Fibroblast of pulmonary artery (primary cell): ENCODE measurements at regions not wholly inside any gene's neighbourhood (a gene's known extent, or its start where the extent isn't known, plus 50 kb on each side); places are given as distances from the start of the nearest gene placed in this dataset.
"Not testable (repeated sequence)": the region's sequence is repeated elsewhere in the genome, so short reads cannot be mapped to it uniquely, and the experiment has no call there.

Experiments used
- DNase-seq: peaks from one replicate; pipeline ENCODE4 v3.0.0-alpha.2; 2010; ENCODE audit warnings: low read depth
- H3K4me3 ChIP-seq: replicated peaks from 2 replicates; pipeline ENCODE4 v1.5.1; 2011; ENCODE audit warnings: low read depth, mild to moderate bottlenecking, control low read depth, low read length, moderate library complexity
- CTCF ChIP-seq: IDR thresholded peaks from 2 replicates; pipeline ENCODE4 v1.5.1; 2011; ENCODE audit warnings: mild to moderate bottlenecking, control low read depth, low read length, inconsistent platforms; ENCODE audit errors: missing control alignments

- TF ChIP-seq CTCF = no peak
- H3K4me3 ChIP-seq = no peak overlapping the region
Observed at GRCh38 chr13:76271728-76272232, 614.4 kb downstream of the KCTD12 start.

GRCh38 chr13:76268307-76268706 lies 617.9 kb downstream of the KCTD12 start:
- not testable (repeated sequence) for DNase-seq, H3K4me3 ChIP-seq

More at GRCh38 chr13:76271728-76272232, 614.4 kb downstream of the KCTD12 start:
- DNase-seq = no peak

GRCh38 chr13:76267216-76267615 lies 619.0 kb downstream of the KCTD12 start:
- H3K4me3 ChIP-seq = no peak overlapping the region
- no peak for DNase-seq
- no peak for TF ChIP-seq CTCF

GRCh38 chr13:76266561-76266960 lies 619.6 kb downstream of the KCTD12 start:
- H3K4me3 ChIP-seq = no peak overlapping the region
- no peak for TF ChIP-seq CTCF
- no peak for DNase-seq

- DNase-seq = no peak
- H3K4me3 ChIP-seq = no peak overlapping the region
- TF ChIP-seq CTCF = no peak
Observed at GRCh38 chr13:76250211-76250610, 614.1 kb downstream of the LMO7 start.

GRCh38 chr13:76245920-76246319 lies 609.8 kb downstream of the LMO7 start:
- H3K4me3 ChIP-seq = no peak overlapping the region
- no peak for TF ChIP-seq CTCF
- no peak for DNase-seq

- H3K4me3 ChIP-seq = no peak overlapping the region
- TF ChIP-seq CTCF = no peak
- no peak for DNase-seq
Observed at GRCh38 chr13:76245211-76245610, 609.1 kb downstream of the LMO7 start.

- not testable (repeated sequence) for DNase-seq, H3K4me3 ChIP-seq
Observed at GRCh38 chr13:76243120-76243519, 607.0 kb downstream of the LMO7 start.
